ENCODE measurements at regions not wholly inside any gene's neighbourhood (a gene's known extent, or its start where the extent isn't known, plus 50 kb on each side); places are given as distances from the start of the nearest gene placed in this dataset.

GRCh38 chr1:17908945-17909344 lies 153.8 kb downstream of the ACTL8 start:
- H3K9me3 Mint-ChIP-seq (ENCODE audit: insufficient read depth): no peaks in the 10 kb centered on the region
- Histone ChIP-seq H3K4me1 (ENCODE audit: control insufficient read depth in 2 of 2, insufficient read depth in 2 of 2, low read length in 2 of 2) (no peaks in the 10 kb centered on the region), H4K20me1 (ENCODE audit: control insufficient read depth, insufficient read depth, low read length, poor library complexity, severe bottlenecking) (no peaks in the 10 kb centered on the region), H3K4me3 (ENCODE audit: control extremely low read depth in 1 of 5, extremely low read depth in 1 of 5, insufficient read depth in 1 of 5, low read depth in 2 of 5, low read length in 4 of 5) (no peak overlapping the region), H3K4me2 (replicated peaks; ENCODE audit: low read depth, low read length, poor library complexity, severe bottlenecking) (no peak overlapping the region), H3K9me3 (ENCODE audit: control extremely low read depth in 1 of 3, control insufficient read depth in 2 of 3, insufficient read depth in 1 of 3, low read length in 2 of 3) (peaks cover 0 to 8% (median 0%) of the 10 kb centered on the region in 3 donors), H2AFZ (ENCODE audit: insufficient read depth, low read depth, low read length, poor library complexity, severe bottlenecking) (no peak overlapping the region), H3K27me3 (replicated peaks in 1 of 4; ENCODE audit: control extremely low read depth in 1 of 4, control insufficient read depth in 3 of 4, insufficient read depth in 4 of 4, low read length in 3 of 4) (peaks cover 0 to 14% (median 2%) of the 10 kb centered on the region in 4 experiments), H3K27ac (ENCODE audit: low read length in 2 of 2) (no peak overlapping the region), H3K79me2 (ENCODE audit: control insufficient read depth, insufficient read depth, low read length) (no peaks in the 10 kb centered on the region), H3K9ac (ENCODE audit: low read length) (no peak overlapping the region), H3K36me3 (replicated peaks in 1 of 2; ENCODE audit: control extremely low read depth in 1 of 2, control insufficient read depth in 1 of 2, extremely low read depth in 1 of 2, insufficient read depth in 2 of 2, low read length in 1 of 2) (no peaks in the 10 kb centered on the region)
- H3K27me3 Mint-ChIP-seq: peaks cover 38% of the 10 kb centered on the region
- ChIA-PET CTCF (no interaction called here), POLR2A (no interaction called here)
- no peak overlapping the region for H3K4me3 Mint-ChIP-seq
- H3K4me1 Mint-ChIP-seq: no peaks in the 10 kb centered on the region
- ATAC-seq (ENCODE audit: low read depth) (no peak), DNase-seq (no peak)
- H3K27ac Mint-ChIP-seq: no peak overlapping the region
- TF ChIP-seq EZH2 (IDR thresholded peaks at IDR 0.05; ENCODE audit: borderline replicate concordance, insufficient read depth, low read depth, low read length, poor library complexity, severe bottlenecking) (no peak), CTCF (IDR thresholded peaks at IDR 0.05) (no peak)
- intact Hi-C loops (cut with micrococcal nuclease): no loop called here

DNA sequence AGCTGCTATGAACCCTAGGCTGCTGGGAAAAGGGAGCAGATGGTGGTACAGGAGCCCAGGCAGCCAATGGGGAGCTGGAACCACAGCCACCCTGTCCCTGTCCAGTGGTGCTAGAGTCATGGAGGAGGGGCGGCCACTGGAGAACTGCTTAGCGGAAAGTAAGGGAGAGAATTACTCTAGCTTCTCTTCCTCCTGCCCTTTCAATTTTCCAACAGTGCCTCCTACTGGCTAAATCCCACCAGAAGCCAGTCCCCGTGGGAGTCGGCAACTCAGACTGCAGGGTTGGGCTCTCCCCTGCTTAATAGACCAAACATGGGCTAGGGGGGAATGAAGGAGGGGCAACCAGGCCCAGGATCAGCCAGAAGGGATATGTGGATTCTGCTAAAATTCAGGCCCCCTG lies 154.5 kb downstream of the ACTL8 start:
- Histone ChIP-seq H3K9ac (ENCODE audit: low read length) (no peak overlapping the region), H3K9me3 (ENCODE audit: control extremely low read depth in 1 of 3, control insufficient read depth in 2 of 3, insufficient read depth in 1 of 3, low read length in 2 of 3) (peaks cover 0 to 8% (median 0%) of the 10 kb centered on the region in 3 donors), H3K79me2 (ENCODE audit: control insufficient read depth, insufficient read depth, low read length) (no peaks in the 10 kb centered on the region), H3K4me3 (ENCODE audit: control extremely low read depth in 1 of 5, extremely low read depth in 1 of 5, insufficient read depth in 1 of 5, low read depth in 2 of 5, low read length in 4 of 5) (no peak overlapping the region), H3K4me1 (ENCODE audit: control insufficient read depth in 2 of 2, insufficient read depth in 2 of 2, low read length in 2 of 2) (no peaks in the 10 kb centered on the region), H3K27ac (ENCODE audit: low read length in 2 of 2) (no peak overlapping the region), H4K20me1 (ENCODE audit: control insufficient read depth, insufficient read depth, low read length, poor library complexity, severe bottlenecking) (no peaks in the 10 kb centered on the region), H3K27me3 (replicated peaks in 1 of 4; ENCODE audit: control extremely low read depth in 1 of 4, control insufficient read depth in 3 of 4, insufficient read depth in 4 of 4, low read length in 3 of 4) (peaks cover 0 to 14% (median 2%) of the 10 kb centered on the region in 4 experiments), H2AFZ (ENCODE audit: insufficient read depth, low read depth, low read length, poor library complexity, severe bottlenecking) (no peak overlapping the region), H3K4me2 (replicated peaks; ENCODE audit: low read depth, low read length, poor library complexity, severe bottlenecking) (no peak overlapping the region), H3K36me3 (replicated peaks in 1 of 2; ENCODE audit: control extremely low read depth in 1 of 2, control insufficient read depth in 1 of 2, extremely low read depth in 1 of 2, insufficient read depth in 2 of 2, low read length in 1 of 2) (no peaks in the 10 kb centered on the region)
- no peak overlapping the region for H3K4me3 Mint-ChIP-seq
- no peaks in the 10 kb centered on the region for H3K4me1 Mint-ChIP-seq
- ChIA-PET POLR2A (no interaction called here), CTCF (no interaction called here)
- no peak for TF ChIP-seq CTCF (IDR thresholded peaks at IDR 0.05)
- no peak for TF ChIP-seq EZH2 (IDR thresholded peaks at IDR 0.05; ENCODE audit: borderline replicate concordance, insufficient read depth, low read depth, low read length, poor library complexity, severe bottlenecking)
- intact Hi-C loops (cut with micrococcal nuclease): no loop called here
- H3K27me3 Mint-ChIP-seq: peaks cover 40% of the 10 kb centered on the region
- no CpG with 5 or more reads among the region's 4 CpGs for WGBS (ENCODE audit: insufficient coverage)
- no peak overlapping the region for H3K27ac Mint-ChIP-seq
- DNase-seq (no peak), ATAC-seq (ENCODE audit: low read depth) (no peak)
- H3K9me3 Mint-ChIP-seq (ENCODE audit: insufficient read depth): no peaks in the 10 kb centered on the region
